NCI-H69 (cell line): ENCODE measurements at regions not wholly inside any gene's neighbourhood (a gene's known extent, or its start where the extent isn't known, plus 50 kb on each side); places are given as distances from the start of the nearest gene placed in this dataset.

Experiments
- DNase-seq: peaks from one replicate; lab custom pipeline; 2025; lab: John Stamatoyannopoulos, UW

GRCh38 chr18:26700728-26701127 is 152.4 kb upstream of the KCTD1 start:
- DNase-seq: no peak

- DNase-seq: no peak
Measured at GRCh38 chr18:26700201-26700600, 151.8 kb upstream of the KCTD1 start.

- DNase-seq: no peak
Measured at GRCh38 chr18:26697186-26697884, 149.0 kb upstream of the KCTD1 start.

- DNase-seq: no peak
Measured at GRCh38 chr18:26696786-26697185, 148.4 kb upstream of the KCTD1 start.

- DNase-seq: no peak
Measured at GRCh38 chr18:26696308-26696707, 148.0 kb upstream of the KCTD1 start.

GRCh38 chr18:26689226-26689879 is 141.0 kb upstream of the KCTD1 start:
- no peak for DNase-seq

- DNase-seq: no peak
Measured at GRCh38 chr18:26686532-26686931, 138.2 kb upstream of the KCTD1 start.

- DNase-seq: peak; percentile 62
Measured at GRCh38 chr18:26685438-26686157, 137.2 kb upstream of the KCTD1 start.

GRCh38 chr18:26677957-26678356 is 129.6 kb upstream of the KCTD1 start:
- DNase-seq: no peak

- DNase-seq: no peak
Measured at GRCh38 chr18:26667046-26667445, 118.7 kb upstream of the KCTD1 start.

GRCh38 chr18:26662996-26663395 is 114.6 kb upstream of the KCTD1 start:
- DNase-seq: no peak

GRCh38 chr18:26657631-26658581 is 109.6 kb upstream of the KCTD1 start:
- DNase-seq: no peak

GRCh38 chr18:26656944-26657536 is 108.7 kb upstream of the KCTD1 start:
- DNase-seq: peak; percentile 77

GRCh38 chr18:26656431-26656943 is 108.1 kb upstream of the KCTD1 start:
- no peak for DNase-seq

- DNase-seq: peak; percentile 77
Measured at GRCh38 chr18:26655525-26656430, 107.4 kb upstream of the KCTD1 start.

- peak; percentile 26 for DNase-seq
Measured at GRCh38 chr18:26654616-26655524, 106.5 kb upstream of the KCTD1 start.

- DNase-seq: peak; percentile 51
Measured at GRCh38 chr18:26653943-26654615, 105.7 kb upstream of the KCTD1 start.

GRCh38 chr18:26652501-26652900 is 104.1 kb upstream of the KCTD1 start:
- no peak for DNase-seq
